Right renal cortex interstitium (tissue), 3 donors: ENCODE measurements at regions not wholly inside any gene's neighbourhood (a gene's known extent, or its start where the extent isn't known, plus 50 kb on each side); places are given as distances from the start of the nearest gene placed in this dataset.
"Not testable (repeated sequence)": the region's sequence is repeated elsewhere in the genome, so short reads cannot be mapped to it uniquely, and the experiment has no call there.

Experiments
- DNase-seq, 3 donors: peaks; one replicate each; pipeline ENCODE4 v3.0.0-alpha.2; 2013; ENCODE audit warnings: low read depth in 3 of 3, low spot score in 2 of 3

DNA sequence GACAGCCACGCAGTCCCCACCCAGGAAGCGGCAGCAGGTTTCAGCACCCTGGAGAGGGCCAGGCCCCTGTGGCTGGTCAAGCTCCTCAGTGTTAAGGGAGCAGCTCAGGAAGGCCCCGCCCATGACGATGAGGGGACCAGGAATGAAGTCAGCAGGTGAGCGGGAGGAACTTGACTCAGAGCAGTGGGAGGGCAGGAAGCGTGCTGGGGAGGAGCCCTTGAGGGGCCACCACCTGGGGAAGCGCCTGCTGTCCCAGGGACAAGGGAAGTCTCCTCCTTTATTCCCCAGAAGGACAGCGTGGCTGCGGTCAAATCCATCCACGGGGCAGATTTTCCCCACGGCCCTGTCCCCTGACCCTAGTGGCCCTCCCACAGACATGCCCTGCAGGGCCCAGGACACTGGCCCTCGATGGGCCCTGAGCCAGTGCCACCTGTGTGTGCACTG is 357.6 kb downstream of the ADGRD1 start:
- DNase-seq, result peak in 1 of 3 donors; percentile 17

DNA sequence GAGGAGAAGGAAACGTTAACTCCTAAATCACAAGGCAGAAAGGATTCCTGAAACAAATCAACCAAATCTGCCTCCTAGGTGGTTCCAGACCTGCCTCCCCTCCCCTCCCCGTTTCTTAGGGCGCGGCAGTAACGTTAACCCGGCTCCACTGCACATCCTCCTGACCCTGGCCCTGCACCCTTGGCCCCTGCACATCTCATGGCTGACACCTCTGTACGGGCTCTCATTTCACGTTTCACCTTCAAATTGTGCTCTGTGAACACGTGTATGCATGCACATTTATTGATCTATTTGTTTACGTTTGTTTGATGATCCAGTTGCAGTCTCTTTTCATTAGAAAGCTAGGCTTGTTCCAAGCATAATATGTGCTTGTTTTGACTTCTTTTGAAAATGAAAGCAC is 358.1 kb downstream of the ADGRD1 start:
- DNase-seq, result no peak

DNA sequence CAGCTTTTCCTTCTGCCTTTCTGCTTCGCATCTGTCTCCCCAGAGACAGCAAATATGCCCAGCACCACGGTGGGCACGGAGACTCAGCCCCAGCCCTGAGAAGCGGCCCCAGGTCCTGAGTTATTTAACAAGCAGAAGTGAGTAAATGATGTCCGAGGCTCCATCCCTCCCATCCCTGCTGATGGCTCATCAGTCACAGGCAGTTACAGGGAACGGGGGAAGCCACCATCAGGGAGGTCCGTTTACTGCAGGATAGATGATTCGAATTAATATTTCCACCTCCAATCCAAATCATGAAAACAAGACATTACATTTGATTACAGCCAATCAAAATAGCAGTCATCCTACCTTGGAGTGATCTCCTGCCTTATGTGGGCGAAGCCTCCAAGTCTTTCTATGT is 358.7 kb downstream of the ADGRD1 start:
- not testable (repeated sequence) for DNase-seq

DNA sequence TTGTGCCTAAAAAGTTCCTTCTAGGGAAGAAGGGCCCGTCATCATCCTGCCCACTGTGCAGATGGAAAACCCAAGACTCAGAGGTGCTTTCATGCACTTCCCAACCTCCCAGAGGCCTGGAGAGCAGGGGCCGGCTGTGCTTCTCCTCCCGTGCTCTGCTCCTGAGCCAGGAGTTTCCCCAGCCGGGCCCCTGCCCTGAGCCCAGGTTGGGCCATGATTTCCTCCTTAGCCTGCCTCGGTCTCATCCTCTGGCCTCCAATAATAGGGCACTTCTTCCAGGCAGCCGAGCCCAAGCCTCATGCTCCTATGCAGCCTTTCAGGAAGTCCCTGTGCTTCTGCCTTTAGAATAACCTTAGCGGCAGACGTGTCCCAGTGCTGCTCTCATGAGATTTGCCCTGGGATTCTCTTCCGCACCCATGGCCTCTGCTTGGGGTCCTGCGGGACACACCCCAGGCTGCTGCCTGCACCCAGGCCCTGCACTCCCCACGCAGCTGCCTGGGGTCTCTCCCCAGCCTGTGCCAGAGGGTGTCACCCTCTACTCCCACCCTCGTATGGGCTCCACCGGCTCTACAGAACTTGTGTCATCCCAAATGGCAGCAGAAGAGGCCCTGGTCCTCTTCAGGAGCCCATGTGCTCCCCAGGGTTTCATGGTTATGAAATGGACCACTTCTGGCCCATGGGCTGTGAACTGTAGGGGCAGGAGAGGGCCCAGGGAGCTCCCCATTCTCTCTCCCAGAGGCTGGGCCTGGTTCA is 359.3 kb downstream of the ADGRD1 start:
- no peak for DNase-seq

DNA sequence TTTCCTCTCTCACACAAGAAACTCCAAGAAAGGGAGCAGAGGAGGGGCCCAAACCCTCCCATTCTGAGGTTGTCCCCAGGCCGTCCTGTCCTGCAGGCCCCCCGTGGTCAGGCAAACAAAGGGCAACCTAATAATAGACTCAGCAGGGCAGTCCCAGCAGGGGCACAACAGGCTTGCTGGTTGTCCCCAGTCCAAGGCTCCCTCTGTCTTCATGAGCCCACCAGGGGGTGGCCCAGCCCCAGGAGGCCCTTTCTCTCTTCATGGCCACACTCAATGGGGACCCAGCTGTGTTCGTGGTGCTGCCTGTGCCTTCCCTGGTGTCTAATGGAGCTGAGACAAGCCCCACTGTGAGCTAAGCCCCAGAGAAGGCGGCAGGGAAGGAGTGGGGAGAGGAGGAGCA is 359.9 kb downstream of the ADGRD1 start:
- no peak for DNase-seq

DNA sequence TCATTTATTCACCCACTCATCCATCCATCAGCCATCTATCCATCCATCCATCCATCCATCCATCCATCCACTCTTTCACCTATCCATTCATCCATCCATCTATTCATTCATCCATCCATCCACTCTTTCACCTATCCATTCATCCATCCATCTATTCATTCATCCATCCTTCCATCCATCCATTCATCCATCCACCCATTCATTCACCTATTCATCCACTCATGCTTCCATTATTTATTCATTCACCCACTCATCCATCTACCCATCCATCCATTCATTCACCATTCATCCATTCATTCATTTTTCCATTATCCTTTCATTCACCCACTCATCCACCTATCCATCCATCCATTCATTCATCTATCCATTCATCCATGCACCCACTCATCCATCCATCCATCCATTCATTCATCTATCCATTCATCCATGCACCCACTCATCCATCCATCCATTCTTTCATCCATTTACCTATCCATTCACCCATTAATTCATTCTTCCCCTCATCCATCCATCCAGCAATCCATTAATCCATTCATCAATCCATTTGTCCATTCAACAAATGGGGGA is 360.9 kb downstream of the ADGRD1 start:
- DNase-seq, result no peak

GRCh38 chr12:131315601-131316000 is 361.9 kb downstream of the ADGRD1 start:
- no peak for DNase-seq

GRCh38 chr12:131316388-131316787 is 362.7 kb downstream of the ADGRD1 start:
- DNase-seq, result no peak

DNA sequence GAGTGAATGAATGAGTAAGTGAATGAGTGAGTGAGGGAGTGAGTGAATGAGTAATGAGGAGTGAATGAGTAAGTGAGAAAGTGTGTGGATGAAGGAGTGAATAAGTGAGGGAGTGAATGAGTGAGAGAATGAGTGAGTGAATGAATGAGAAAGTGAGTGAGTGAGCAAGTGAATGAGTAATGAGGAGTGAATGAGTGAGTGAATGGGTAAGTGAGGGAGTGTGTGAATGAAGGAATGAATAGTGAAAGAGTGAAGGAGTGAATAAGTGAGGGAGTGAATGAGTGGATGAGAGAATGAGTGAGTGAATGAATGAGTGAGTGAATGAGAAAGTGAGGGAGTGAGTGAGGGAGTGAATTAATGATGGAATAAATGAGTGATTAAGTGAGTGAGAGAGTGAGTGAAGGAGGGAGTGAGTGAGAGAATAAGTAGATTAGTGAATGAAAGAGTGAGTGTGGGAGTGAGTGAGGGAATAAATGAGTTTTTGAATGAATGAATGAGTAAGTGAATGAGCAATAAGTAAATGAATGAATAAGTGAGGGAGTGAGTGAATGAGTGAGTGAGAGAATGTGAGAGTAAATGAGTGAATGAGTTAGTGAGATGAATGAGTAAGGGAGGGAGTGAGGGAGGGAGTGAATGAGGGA is 364.5 kb downstream of the ADGRD1 start:
- DNase-seq, result no peak

GRCh38 chr12:131321988-131322387 is 368.3 kb downstream of the ADGRD1 start:
- DNase-seq, result no peak

DNA sequence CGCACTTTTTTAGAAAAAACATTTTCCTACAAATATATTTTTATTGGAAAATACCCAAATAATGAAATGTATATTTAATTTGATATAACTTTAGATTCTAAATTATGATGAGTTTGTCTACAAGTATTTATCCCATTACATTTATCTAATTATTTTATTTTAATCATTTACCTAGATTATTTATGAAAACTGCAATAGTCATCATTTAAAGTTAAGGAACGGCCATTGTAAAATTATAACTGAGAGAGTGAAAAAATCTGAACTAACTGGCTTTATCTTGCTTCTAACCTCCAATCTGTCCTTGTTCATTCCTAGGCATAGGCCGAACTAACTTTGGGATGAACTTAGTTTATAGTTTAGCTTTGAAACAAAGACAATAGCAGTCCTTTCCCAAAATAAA is 368.8 kb downstream of the ADGRD1 start:
- DNase-seq, result not testable (repeated sequence)

GRCh38 chr12:131323879-131324278 is 370.2 kb downstream of the ADGRD1 start:
- no peak for DNase-seq

DNA sequence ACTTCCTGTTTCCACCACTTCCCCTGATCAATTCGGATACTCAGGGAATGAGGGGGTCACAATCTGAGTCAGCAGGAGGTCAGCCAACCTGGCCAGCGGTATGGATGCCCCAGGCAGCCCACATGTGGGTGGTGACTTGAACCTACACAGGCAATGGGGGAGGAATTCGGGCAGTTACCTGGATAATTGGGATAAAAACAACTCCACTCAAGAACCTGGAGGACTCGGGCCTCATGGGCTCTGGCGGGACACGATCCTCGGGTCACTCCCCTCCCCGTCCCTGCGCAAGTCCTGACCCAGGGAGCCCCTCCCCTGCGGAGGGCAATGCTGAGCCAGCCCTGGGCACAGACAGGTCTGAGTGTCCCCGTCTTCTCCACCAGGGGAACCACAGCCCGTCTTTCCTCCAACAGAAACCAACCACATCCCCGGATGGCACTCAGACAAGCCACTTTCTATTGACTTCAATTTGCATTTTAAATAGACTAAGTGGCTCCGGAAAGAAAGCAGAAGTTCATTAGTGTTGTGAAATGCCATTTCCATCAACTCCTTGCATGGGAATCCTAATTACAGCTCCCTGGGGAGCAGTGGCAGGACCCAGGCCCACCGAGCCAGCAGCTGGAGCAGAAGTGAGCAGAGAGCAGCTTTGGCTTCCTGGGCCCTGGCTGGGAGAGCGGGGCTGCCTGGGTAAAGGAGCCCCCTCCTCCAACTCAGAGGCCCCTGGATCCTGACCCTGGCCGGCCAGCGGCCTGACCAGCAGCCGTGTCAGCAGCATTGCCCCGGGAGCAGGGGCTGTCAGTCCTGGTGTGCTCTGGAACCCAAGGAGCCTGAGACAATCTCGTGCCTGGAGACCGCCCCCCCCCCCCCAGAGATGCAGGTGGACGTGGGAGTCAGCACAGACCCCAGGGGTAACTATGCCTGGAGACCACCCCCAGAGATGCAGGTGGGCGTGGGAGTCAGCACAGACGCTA is 374.1 kb downstream of the ADGRD1 start:
- DNase-seq, result no peak

DNA sequence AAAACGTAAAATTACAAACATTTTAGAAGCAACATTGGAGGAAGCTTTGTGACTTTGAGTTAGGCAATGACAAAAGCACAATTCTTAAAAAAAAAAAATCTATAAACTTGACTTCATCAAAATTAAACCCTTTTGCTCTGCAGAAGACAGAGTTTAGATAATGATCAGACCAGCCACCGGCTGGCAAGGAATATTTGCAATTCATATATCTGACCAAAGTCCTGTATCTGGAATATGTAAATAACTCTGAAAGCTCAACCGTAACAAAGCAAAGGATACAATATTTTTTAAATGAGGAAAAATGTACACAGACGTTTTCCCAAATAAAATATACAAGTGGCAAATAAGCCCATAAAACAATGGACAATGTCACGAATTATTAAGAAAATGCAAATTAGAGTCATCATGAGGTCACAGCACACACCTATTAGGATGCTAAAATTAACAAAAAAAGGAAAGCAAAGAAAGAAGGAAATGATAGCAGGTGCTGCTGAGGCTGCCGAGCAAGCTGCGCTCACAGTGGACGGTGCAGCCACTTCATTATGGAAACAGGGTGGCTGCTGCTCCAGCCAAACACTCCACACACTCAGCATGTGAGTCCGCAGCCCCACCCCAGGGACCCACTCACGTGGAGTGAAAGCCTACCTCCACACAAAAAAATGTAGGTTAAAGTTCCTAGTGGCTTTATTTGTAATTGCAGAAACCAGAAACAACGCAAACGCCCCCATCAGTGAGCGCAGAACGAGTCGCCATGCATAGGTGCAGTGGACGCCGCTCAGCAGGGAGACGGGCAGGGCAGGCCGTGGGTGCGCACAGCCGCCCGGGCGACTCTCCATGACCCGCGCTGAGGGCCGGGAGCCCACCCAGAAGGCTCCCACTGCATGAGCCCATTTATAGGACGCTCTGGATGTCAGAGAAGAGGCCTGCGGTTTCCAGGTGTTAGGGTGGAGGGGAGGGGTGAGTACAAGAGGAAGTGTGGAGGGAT is 375.4 kb downstream of the ADGRD1 start:
- not testable (repeated sequence) for DNase-seq

GRCh38 chr12:131330106-131330815 is 376.6 kb downstream of the ADGRD1 start:
- DNase-seq, result no peak

DNA sequence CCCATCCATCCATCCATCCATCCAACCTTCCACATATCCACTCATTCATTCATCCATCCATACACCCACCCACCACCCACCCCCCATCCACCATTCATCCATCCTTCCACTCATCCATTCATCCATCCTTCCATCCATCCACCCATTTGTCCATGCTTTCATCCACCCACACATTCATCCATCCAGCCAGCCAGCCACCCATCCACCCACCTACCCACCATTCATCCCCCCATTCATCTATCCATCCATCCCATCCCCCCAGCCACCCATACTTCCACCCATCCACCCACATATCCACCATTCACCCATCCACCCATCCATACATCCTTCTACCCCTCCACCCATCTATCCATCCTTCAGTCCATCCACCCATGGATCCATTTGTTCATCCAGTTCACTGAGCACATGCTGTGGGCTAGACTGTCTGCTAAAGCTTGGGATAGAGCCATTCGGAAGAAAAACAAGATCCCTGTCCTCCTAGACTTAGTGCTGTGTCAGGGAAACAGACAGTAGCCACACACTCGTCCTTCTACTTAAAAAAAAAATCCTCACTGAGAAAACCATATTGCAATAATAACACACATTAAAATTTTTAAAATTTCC is 377.5 kb downstream of the ADGRD1 start:
- no peak for DNase-seq

DNA sequence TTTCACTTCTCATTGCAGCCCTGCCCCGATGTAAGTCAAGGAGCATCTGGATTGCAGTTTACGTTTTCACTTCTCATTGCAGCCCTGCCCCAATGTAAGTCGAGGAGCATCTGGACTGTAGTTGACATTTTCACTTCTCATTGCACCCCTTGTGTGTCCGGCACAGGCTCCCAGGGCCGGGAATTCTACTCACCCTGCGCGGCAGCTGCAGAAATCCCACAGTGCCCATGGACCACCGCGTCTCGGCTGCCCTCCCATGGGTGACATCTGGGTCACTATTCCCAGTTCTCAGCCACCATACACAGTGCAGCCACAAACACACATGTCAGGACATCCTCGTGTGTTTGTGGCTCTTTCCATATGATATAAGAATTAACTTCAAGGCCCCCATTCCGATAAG is 378.5 kb downstream of the ADGRD1 start:
- no peak for DNase-seq

GRCh38 chr12:131333136-131333535 is 377.8 kb upstream of the SFSWAP start:
- DNase-seq, result no peak
